PC-3 (cell line): ENCODE measurements at regions not wholly inside any gene's neighbourhood (a gene's known extent, or its start where the extent isn't known, plus 50 kb on each side); places are given as distances from the start of the nearest gene placed in this dataset.

Source experiments
- ATAC-seq: fragments of 200-7000 bp; cut with Tn5 transposase; 2 replicates; pipeline ENCODE4 v1.9.1; 2020; ENCODE audit warnings: mild to moderate bottlenecking, moderate library complexity
- BruUV-seq: library from RNA; stranded (reverse); fragments of 400-500 nt; replicated peaks from 2 replicates; lab custom pipeline; 2021; lab: Mats Ljungman, UMichigan
- CTCF ChIA-PET: fragments of 300-600 bp; sonication (Branson Sonifier 250); formaldehyde crosslinking; loops from one replicate; lab custom pipeline; 2022; ENCODE audit warnings: antibody characterized with exemption; lab: Charles Lee
- POLR2A ChIA-PET: fragments of 300-600 bp; sonication (Branson Sonifier 250); formaldehyde crosslinking; loops from one replicate; lab custom pipeline; 2022; ENCODE audit warnings: antibody characterized with exemption; ENCODE audit not compliant: unreplicated experiment; lab: Charles Lee
- DNase-seq: peaks from one replicate; pipeline ENCODE4 v3.0.0-alpha.2; 2015
- H2AFZ ChIP-seq: fragments of 300-600 bp; sonication (generic); 2 replicates; pipeline ENCODE4 v1.6.0; 2016; ENCODE audit warnings: antibody characterized with exemption, low read length
- H3F3A ChIP-seq: fragments of 300-600 bp; sonication (generic); one replicate; pipeline ENCODE4 v1.6.0; 2017; ENCODE audit warnings: antibody characterized with exemption, low read length, control low read depth, mild to moderate bottlenecking; ENCODE audit not compliant: unreplicated experiment
- H3K27ac ChIP-seq: fragments of 300-600 bp; sonication (generic); 2 replicates; pipeline ENCODE4 v1.5.1; 2016; ENCODE audit warnings: mild to moderate bottlenecking, low read length
- H3K27me3 ChIP-seq: fragments of 300-600 bp; sonication (generic); 2 replicates; pipeline ENCODE4 v1.6.1; 2016; ENCODE audit warnings: low read length, mixed read lengths
- H3K36me3 ChIP-seq: fragments of 300-600 bp; sonication (generic); 2 replicates; pipeline ENCODE4 v1.6.1; 2016; ENCODE audit warnings: low read depth, mixed run types, low read length, mixed read lengths
- H3K4me1 ChIP-seq: fragments of 300-600 bp; sonication (generic); 2 replicates; pipeline ENCODE4 v1.5.1; 2016; ENCODE audit warnings: low read length; ENCODE audit not compliant: insufficient read depth
- H3K4me2 ChIP-seq: fragments of 300-600 bp; sonication (generic); 2 replicates; pipeline ENCODE4 v1.6.0; 2016; ENCODE audit warnings: low read length
- H3K4me3 ChIP-seq: fragments of 300-600 bp; sonication (generic); 2 replicates; pipeline ENCODE4 v1.5.1; 2016; ENCODE audit warnings: mild to moderate bottlenecking, low read length, mixed read lengths
- H3K79me2 ChIP-seq: fragments of 300-600 bp; sonication (generic); 2 replicates; pipeline ENCODE4 v1.6.1; 2017; ENCODE audit warnings: low read length, mixed read lengths
- H3K9ac ChIP-seq: fragments of 300-600 bp; sonication (generic); 2 replicates; pipeline ENCODE4 v1.6.0; 2016; ENCODE audit warnings: mild to moderate bottlenecking, low read length
- H3K9me2 ChIP-seq: fragments of 300-600 bp; sonication (generic); replicated peaks from 2 replicates; pipeline ENCODE4 v1.6.1; 2016; ENCODE audit warnings: mixed run types, low read length, mixed read lengths
- H3K9me3 ChIP-seq: fragments of 300-600 bp; sonication (generic); 2 replicates; pipeline ENCODE4 v1.6.1; 2016; ENCODE audit warnings: low read length, mixed read lengths
- H4K20me1 ChIP-seq: fragments of 300-600 bp; sonication (generic); 2 replicates; pipeline ENCODE4 v1.6.1; 2016; ENCODE audit warnings: low read length, mixed read lengths
- CTCF ChIP-seq: fragments of 300-600 bp; sonication (generic); conservative IDR thresholded peaks from 2 replicates; pipeline ENCODE4 v1.5.1; 2017; ENCODE audit warnings: antibody characterized with exemption, low read depth, mild to moderate bottlenecking, low read length
- EZH2 ChIP-seq: fragments of 300-600 bp; sonication (generic); IDR thresholded peaks from one replicate; pipeline ENCODE4 v1.6.1; 2017; ENCODE audit warnings: antibody characterized with exemption, mild to moderate bottlenecking, low read length; ENCODE audit not compliant: unreplicated experiment
- EZH2phosphoT487 ChIP-seq: fragments of 300-600 bp; sonication (generic); IDR thresholded peaks from 2 replicates; pipeline ENCODE4 v1.6.1; 2018; ENCODE audit warnings: mild to moderate bottlenecking, antibody characterized with exemption, low read length, borderline replicate concordance
- intact Hi-C: fragments of 100-400 bp; cut with micrococcal nuclease; formaldehyde crosslinking; loops from 2 replicates; pipeline ENCODE4 v1.9.0; 2023

- DNase-seq (peak; percentile 75), ATAC-seq (peak; percentile 90)
- H3F3A ChIP-seq: no peaks in the 10 kb centered on the region
- H3K36me3 ChIP-seq: no peaks in the 10 kb centered on the region
- no peaks in the 10 kb centered on the region for H3K9me2 ChIP-seq
- no peak overlapping the region for H3K9ac ChIP-seq
- no peaks in the 10 kb centered on the region for H3K79me2 ChIP-seq
- H3K4me1 ChIP-seq: peaks cover 8% of the 10 kb centered on the region; the same call in 1 of the 2 replicates
- no peak overlapping the region; the same call in 1 of the 2 replicates for H3K4me2 ChIP-seq
- H3K27ac ChIP-seq: no peak overlapping the region
- no peak overlapping the region for H3K4me3 ChIP-seq
- CTCF ChIA-PET: no interaction called here
- H3K9me3 ChIP-seq: no peaks in the 10 kb centered on the region
- intact Hi-C loops: no loop called here
- no peaks in the 10 kb centered on the region for H4K20me1 ChIP-seq
- POLR2A ChIA-PET: interaction anchor here (0.5 kb wide), 1 partner anchor 9 kb away, joined by 3 read pairs; no protein-coding TSS in a partner anchor
- BruUV-seq: no TSS peak
- no peak for TF ChIP-seq EZH2
- TF ChIP-seq CTCF: no peak
- no peak for TF ChIP-seq EZH2phosphoT487
- H2AFZ ChIP-seq: peak overlapping the region; percentile 5; the same call in 1 of the 2 replicates
- no peaks in the 10 kb centered on the region for H3K27me3 ChIP-seq
Observed at GRCh38 chr5:104652271-104652861, 1089.8 kb upstream of the NUDT12 start.

- no peak for DNase-seq
- intact Hi-C loops: no loop called here
- no peak for ATAC-seq
- Histone ChIP-seq H3K27ac (no peak overlapping the region), H3K9me3 (no peaks in the 10 kb centered on the region), H2AFZ (no peak overlapping the region), H3F3A (no peaks in the 10 kb centered on the region), H3K9me2 (no peaks in the 10 kb centered on the region), H4K20me1 (no peaks in the 10 kb centered on the region), H3K9ac (no peak overlapping the region), H3K4me3 (no peak overlapping the region), H3K79me2 (no peaks in the 10 kb centered on the region), H3K36me3 (no peaks in the 10 kb centered on the region), H3K4me2 (no peak overlapping the region), H3K4me1 (peaks cover 8% of the 10 kb centered on the region; the same call in 1 of the 2 replicates), H3K27me3 (no peaks in the 10 kb centered on the region)
- POLR2A ChIA-PET: no interaction called here
- CTCF ChIA-PET: no interaction called here
- no TSS peak for BruUV-seq
- TF ChIP-seq EZH2 (no peak), EZH2phosphoT487 (no peak), CTCF (no peak)
Observed at GRCh38 chr5:104650313-104651055, 1087.9 kb upstream of the NUDT12 start.

GRCh38 chr5:104646416-104646815 is 1083.8 kb upstream of the NUDT12 start:
- BruUV-seq: no TSS peak
- Histone ChIP-seq H3K36me3 (no peaks in the 10 kb centered on the region), H3K9ac (no peak overlapping the region), H3K79me2 (no peaks in the 10 kb centered on the region), H3K4me2 (no peak overlapping the region), H3K9me3 (no peaks in the 10 kb centered on the region), H3K4me3 (no peak overlapping the region), H4K20me1 (no peaks in the 10 kb centered on the region), H3F3A (no peaks in the 10 kb centered on the region), H3K9me2 (no peaks in the 10 kb centered on the region), H2AFZ (no peak overlapping the region), H3K4me1 (no peaks in the 10 kb centered on the region), H3K27ac (no peak overlapping the region), H3K27me3 (no peaks in the 10 kb centered on the region)
- no peak for TF ChIP-seq EZH2phosphoT487
- no peak for TF ChIP-seq CTCF
- TF ChIP-seq EZH2: no peak
- intact Hi-C loops: no loop called here
- CTCF ChIA-PET: no interaction called here
- POLR2A ChIA-PET: no interaction called here
- ATAC-seq (no peak), DNase-seq (no peak)
